GM21786 (cell line): ENCODE measurements at regions not wholly inside any gene's neighbourhood (a gene's known extent, or its start where the extent isn't known, plus 50 kb on each side); places are given as distances from the start of the nearest gene placed in this dataset.
"Not testable (repeated sequence)": the region's sequence is repeated elsewhere in the genome, so short reads cannot be mapped to it uniquely, and the experiment has no call there.

Experiments
- ATAC-seq: cut with Tn5 transposase; IDR thresholded peaks from one replicate; pipeline ENCODE4 v1.9.1; 2021; ENCODE audit not compliant: unreplicated experiment

DNA sequence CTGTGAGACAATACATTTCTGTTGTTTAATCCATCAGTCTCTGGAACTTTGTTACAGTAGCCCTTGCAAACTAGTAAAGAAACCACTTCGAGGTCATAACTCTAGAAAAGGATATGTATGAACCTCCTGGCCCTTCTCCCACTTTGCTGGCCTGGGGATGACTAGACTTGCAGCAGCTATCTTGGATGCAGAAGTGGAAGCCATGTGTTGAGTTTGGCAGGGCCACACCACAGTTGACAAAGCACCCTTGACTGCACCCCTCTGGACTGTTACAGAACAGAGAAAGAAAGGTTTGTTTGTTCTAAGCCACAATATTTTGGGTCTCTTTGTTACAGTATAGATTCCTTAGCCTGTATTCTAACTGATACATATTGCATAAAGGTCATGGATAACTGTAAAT lies 183.2 kb upstream of the TAS2R1 start:
- ATAC-seq = no peak

DNA sequence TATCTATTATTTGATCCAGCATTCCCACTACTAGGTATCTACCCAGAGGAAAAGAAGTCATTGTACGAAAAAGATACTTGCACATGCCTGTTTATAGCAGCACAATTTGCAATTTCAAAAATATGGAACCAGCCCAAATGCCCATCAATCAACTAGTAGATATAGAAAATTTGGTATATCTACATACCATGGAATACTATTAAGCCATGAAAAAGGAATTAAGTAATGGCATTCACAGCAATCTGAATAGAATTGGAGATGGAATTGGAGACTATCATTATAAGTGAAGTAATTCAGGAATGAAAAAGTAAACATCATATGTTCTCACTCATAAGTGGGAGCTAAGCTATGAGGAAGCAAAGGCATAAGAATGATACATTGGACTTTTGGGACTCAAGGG lies 177.2 kb upstream of the TAS2R1 start:
- ATAC-seq = not testable (repeated sequence)

DNA sequence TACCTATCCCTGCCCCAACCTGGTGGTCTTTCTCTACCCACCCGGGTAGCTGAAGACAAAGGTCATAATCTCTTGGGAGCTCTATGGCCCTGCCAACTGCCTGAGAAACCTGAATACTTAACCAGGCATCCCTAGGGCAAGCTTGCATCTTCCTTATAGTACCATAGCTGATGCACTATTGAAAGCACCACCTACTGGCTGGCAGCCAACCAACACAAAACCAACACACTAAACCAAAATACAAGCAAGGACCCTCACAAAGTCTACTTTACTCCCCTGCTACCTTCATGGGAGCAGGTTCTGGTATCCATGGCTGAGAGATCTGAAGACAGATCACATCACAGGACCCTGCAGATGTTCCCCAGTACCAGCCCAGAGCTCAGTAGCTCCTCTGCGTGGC lies 171.8 kb upstream of the TAS2R1 start:
- no peak for ATAC-seq

DNA sequence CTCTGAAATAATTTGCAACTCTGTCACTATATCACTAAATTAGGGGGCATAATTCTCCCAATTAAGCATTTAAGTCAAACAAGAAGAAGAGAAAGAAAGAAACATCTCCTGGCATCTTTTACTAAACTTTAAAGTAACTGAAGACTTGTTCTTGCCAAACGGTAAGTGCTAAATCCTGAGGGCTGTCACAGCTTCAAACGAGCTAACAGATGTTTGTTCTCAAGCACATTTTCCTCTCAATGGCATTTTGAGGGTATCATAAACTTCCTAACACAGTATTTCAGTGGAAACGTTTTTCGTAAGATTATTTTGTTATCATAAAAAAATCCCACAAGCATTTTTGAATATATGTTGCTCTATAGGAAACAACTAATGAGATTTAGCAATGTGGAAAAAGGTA lies 169.5 kb upstream of the TAS2R1 start:
- no peak for ATAC-seq

DNA sequence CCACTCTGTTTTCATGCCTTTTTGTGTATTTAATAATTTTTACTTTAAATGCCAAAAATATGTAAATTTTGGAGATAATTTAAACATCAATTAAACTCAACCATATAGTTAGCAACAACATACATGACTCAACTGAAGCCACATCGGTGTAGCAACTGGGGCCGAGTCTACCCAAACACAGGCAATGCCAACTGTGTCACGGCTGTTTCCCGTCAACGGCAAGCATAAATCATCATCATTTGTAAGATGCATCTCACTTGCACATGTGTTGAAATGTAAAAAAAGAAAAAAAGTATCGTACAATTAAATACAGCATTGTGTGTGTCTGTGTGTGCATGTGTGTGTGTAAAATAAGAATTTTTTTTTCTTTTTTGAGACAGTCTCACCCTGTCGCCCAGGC lies 160.1 kb upstream of the TAS2R1 start:
- ATAC-seq = no peak

DNA sequence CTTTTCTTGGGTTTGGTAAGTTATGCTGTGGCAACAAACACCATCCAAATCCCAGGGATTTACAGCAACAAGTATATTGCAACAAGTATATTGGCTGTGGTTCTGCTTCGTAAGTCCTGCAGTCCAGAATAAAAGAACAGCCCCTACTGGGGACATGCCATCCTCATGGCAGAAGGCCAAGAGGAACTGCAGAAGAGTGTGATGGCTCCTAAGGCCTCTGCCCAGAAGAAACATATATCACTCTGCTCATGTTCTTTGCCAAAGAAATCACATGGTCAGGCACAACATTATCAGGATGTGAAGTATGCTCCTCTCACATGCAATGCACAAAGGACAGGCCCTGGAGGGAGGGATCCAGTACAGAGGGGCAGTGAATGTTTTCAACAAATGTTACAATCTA lies 159.6 kb upstream of the TAS2R1 start:
- ATAC-seq = no peak

DNA sequence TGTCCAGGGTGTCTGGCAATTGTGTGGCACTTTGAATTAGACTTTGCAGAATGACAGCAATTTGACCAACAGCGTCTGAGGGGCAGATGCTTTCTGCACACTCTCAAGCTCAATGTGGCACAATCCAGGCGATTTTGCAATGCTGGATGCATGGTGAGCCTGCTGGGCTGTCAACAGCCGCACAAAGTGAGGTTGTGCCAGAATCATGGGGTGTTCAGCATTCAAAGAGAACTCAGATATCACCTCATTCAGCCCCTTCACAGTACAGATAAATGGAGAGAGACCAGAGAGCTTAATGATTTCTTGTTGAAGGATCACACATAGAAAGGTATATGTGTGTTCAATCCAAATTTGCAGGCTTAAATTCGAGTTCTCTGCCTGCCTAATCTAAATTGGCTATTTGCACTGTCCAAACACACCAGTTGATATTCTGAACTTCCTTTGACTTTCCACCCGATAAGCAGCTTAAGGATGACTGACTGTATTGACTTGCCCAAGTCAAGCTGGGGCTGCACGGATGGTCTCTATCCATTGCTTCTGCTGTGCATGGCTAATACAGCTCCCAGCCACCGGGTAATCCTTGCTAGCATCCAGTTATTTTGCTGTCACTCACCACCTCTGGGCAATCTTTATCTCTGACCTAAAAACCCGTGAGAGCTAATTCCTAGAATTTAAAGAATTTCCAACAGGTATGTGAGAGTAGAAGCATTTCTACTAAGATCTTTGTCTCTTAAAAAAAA lies 157.9 kb upstream of the TAS2R1 start:
- no peak for ATAC-seq

DNA sequence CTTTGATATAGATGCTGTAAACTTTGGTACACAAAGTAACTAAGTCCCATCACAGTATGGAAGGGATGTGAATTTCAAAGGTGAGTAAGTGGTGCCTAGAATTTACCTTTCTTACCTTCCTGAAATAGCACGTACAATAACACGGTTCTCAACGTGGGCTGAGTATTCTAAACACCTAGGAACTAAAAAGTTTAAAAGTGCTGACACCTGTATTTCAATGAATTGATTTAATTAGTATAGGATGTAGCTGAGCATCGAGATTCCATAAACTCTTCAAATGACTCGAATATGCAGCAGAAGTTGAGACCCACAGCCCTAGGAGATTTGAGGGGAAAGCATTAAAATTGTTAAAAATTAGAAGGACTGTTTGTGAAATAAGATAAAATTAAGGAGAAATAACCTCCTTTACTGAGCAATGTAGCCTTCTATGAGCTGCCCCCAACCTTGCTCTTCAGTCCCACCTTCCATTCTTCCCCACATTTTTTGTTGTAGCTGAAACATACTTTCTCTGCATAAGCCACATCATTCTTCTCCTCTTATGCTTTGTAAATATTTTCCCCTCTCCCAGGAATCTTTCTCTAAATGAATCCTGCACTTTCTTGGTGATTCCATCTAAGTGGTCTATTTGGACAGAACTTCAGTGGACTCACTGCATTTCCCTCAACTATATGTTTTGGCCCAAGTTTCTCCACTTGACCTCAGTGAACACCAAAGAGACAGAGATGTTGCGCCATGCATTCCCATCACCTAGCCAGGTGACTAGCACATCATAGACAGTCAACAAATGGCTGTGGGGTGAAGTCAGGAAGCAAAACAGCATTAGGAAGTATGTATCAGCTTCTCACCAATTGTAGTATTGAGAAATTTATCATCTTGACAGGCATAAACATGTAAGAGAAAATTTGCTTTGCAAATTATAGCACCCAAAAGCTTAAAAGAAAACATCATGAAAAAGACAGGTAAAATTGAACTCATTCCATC lies 156.5 kb upstream of the TAS2R1 start:
- ATAC-seq = no peak

DNA sequence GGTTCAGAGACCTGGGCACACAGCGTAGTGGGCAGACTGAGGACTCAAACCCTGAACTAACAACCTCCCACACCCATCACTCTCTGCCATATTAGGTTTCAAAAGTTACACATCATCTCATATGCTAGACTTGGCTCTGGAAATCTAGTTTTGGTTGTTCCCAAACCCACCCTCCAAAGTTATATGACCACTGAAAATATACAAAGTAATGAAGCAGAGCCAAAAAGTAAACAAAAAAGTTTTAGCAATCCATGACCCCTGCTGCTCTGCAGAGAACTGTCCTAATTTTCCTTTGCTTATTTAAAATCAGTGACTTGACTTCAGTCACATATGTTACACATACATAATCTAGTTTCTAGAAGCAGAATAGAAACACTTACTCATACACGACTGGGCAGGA lies 155.6 kb upstream of the TAS2R1 start:
- no peak for ATAC-seq

DNA sequence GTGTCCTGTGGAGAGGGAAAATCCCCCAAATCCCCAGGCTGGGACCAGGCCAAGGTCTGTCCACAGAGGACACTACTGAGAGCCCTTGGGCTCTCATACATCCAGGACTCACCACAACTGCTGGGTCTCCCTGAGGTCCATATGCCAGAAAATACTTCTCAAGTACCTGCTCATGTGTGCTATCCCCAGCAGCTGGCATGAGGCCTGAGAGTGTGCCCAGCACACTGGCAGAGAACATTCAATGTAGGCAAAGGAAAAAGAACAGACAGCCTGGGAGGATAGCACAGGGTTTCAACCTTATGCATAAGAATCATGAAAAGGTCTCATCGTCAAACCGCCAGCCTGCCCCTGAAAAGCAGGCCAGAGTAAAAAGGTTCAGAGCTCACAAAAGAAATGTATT lies 154.1 kb upstream of the TAS2R1 start:
- ATAC-seq = no peak

DNA sequence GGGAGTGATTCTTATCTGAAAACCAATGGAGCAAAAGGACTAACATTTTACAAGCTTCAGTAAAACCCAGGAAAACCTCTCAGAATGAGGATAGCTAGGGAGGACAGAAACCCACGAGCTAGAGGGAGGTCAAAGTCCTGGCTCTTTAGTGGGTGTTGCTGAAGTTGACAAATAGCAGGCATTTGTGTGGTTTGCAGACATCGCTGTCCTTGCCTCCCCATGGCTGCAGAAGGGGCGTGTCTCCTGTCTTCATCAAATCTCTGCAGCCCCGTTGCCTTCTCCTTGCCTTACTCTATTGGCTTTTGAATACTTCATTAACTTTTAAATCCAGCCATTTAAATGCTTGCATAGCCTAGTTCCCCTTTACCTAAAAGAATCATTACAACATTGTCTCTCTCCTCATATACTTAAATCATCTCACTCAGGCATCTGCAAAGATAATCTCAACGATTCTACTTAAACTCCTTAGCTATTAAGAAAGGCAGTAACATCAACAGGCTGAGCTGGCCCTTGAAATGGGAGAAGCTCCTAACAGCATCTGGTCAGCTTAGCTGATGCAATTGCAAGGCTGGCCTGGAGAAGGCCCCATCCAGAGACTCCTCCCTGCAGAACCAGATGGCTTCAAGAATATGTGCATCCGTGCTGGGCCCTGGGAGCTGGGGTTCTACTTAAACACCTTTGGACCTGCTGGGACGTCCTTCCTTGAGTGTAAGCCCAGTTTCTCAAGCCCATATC lies 152.8 kb upstream of the TAS2R1 start:
- ATAC-seq = no peak

DNA sequence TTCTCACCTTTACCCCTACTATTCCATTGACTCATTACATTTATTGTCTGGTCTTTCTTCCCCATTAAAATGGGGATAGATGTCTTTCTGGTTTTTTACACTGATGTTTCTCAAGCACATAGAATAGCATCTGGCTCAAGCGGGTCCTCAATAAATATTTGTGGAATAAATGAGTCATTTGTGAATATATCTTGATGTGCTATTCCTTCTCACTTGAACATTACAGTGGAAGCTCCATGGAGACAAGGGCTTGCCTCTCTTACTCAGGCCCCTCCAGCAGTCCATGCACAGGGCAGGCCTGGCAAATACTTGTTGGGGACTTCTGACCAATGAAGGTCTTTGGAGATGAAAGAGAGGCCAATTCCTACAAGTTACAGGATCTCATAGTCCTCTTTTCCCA lies 151.7 kb upstream of the TAS2R1 start:
- no peak for ATAC-seq

DNA sequence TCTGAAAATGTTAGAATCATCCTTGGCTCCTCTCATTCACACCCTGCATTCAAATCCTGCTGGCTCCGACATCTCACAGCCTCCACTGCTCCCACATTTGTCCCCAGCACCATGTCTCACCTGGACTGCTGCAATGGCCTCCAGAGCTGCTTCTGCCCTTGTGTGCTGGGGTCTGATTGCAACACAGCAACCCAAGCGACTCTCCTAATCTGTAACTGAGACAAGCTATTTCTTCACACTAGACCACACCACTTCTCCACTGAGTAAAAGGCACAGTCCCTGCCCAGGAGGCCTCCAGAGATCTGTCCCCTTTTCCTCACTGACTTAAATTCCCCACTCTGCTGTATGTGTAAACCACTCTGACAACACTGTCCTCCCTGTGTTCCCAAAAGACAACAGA lies 151.1 kb upstream of the TAS2R1 start:
- ATAC-seq = no peak

DNA sequence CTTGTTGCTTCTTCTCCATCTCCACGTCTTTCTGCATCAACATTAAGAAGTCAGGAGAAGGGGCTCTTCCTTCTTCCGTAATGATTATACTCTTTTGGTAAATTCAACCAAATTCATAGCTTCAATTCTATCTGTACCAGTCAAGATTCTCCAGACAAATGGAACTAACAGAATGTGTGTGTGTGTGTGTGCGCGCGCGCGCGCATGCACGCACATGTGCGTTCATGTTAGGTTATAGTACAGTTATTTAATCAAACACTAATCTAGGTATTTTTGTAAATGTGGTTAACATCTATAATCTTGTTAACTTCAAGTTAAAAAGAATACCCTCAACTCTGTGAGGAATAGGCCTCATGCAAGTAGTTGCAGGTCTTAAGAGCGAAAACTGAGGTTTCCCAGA lies 150.3 kb upstream of the TAS2R1 start:
- ATAC-seq = no peak

DNA sequence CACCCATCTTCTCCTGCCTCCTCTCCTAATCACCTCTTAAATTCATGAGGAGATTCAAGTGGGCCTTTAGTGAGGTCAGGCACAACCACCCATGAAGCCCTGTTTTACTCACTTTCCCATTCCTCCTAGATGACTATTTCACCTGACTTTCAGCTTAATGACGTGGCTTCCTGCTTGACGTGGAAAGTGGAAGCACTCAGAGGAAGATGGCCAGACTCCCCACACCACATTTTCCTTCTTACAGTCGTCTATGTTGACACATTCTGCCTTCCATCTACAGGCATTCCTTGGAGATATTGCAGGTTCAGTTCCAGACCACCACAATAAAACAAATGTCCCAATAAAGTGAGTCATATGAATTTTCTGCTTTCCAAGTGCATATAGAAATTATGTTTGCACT lies 146.4 kb upstream of the TAS2R1 start:
- ATAC-seq = no peak

DNA sequence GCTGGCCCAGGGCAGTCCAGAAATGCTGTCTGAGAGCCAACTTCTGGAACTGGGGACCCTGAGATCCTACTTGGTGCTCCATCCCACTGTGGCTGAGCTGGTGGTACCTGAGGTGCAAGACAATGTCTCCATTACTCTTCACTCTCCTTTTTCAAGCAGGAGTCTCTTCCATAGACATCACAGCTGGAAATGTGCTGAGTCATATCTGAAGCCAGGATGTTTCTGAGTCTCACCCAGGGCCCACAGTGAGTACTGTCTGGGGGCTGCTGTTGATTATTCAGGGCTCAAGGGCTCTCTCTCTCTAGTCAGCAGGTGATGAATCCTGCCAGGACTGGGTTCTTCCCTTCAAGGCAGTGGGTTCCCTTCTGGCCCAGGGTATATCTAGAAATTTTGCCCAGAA lies 145.2 kb upstream of the TAS2R1 start:
- no peak for ATAC-seq

DNA sequence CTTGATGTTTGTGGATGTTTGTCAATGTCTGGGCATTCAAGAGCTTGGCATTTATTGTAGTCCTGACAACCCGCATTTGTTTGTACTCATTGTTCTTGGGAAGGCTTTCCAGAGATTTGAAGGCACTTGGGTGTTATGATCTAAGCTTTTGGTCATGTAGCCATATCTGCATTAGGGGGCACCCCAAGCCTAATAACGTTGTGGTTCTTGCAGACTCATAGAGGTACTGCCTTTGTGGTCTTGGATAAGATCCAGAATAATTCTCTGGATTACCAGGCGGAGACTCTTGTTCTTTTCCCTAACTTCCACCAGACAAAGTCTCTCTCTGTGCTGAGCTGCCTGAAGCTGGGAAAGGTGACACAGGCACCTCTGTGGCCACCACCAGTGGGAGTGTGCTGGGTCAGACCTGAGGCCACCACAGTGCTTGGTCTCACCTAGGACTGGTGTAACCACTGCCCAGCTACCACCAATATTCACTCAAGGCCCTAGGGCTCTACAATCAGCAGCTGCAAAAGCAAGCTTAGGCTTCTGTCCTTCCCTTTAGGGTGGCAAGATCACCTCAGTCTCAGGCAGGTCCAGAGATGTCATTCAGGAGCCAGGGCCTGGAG lies 144.4 kb upstream of the TAS2R1 start:
- no peak for ATAC-seq

DNA sequence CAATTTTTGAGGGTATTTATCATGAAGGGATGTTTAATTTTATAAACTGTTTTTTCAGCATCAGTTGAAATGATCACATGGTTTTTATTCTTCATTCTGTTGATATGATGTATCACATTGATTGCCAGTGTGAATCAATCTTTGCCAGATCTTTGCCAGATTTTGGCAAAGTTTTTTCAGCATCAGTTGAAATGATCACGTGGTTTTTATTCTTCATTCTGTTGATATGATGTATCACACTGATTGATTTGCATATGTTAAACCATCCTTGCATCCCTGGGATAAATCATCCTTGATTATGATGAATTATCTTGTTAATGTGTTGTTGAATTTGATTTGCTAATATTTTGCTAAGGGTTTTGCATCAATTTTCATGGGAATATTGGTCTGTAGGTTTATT lies 140.9 kb upstream of the TAS2R1 start:
- ATAC-seq = no peak

DNA sequence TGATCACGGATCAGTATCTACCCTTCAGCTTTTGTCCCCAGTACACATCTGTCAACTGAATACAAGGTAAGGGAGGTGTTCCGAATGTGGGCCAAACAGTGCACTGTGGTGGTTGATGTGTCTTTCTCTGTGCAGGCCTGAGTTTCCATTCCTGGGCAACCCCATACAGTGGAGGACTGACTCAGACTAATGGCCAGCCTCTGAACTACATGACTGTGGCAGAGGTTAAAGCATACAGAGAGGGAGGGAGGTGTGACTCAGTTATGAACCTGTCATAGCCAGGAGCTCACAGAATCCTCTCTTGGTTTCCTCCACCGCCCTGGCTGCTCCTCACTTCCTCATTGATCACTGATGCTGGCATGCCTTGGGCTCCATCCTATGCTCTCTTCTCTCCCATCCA lies 136.4 kb upstream of the TAS2R1 start:
- ATAC-seq = no peak

DNA sequence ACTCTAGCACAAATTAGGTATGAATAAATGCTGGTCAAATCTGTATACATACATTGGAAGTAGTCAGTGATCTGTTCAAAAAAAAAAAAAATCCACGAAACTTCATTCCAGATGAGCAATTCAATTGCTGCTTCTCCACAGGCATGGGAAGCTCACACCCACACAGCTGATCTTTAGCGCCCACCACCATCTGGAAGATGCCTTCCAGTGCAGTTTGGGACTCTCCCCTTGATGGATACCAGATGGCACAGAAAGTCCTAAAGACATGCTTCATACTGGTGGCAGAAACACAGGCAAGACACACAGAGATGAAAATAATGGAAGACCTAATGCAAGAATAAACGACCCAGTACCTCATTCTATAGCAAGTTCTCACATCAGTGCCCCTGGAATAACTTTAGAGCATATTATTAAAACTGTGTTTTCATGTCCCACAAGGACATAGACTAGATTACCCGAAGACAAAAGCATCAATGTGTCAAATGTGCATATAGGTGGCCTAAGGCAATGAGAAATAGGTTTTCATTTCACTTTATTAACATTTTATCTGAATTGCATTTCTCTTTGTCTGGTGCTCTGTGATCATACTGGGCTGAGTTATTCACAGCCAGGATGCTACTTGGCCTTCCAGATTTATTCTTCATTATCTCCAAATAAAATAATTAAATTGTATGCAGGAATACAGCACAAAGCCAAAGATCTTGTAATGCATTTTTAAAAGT lies 135.4 kb upstream of the TAS2R1 start:
- ATAC-seq = no peak

DNA sequence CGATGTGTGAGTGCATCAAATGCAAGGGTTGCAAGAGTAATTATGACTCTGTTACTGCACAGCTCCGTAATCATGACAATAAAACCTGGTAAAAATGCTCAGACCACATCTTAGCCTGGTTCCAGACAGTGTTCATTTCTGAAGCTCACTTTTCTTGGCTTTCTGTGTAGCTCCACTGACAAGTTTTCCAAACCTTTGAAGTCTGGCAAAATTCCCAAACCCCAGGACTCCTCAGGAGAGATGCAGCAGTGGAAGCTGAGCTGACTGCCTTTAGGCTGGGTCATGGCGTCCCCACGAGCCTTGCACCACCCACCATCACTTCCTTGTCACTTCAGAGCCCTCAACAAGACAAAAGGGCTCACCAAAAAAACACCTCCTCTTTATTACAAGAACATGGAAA lies 131.6 kb upstream of the TAS2R1 start:
- ATAC-seq = no peak
